ENCODE measurements at regions not wholly inside any gene's neighbourhood (a gene's known extent, or its start where the extent isn't known, plus 50 kb on each side); places are given as distances from the start of the nearest gene placed in this dataset.

GRCh38 chr9:102309379-102309778 lies 570.9 kb upstream of the GRIN3A start:
- TF ChIP-seq CTCF (IDR thresholded peaks at IDR 0.05; ENCODE audit: low read depth, low read length, poor library complexity, severe bottlenecking) (no peak), EZH2phosphoT487 (IDR thresholded peaks at IDR 0.05; ENCODE audit: borderline replicate concordance, low read length) (no peak)

All from DOHH2 (cell line).